Fibroblast of lung (primary cell): ENCODE measurements at regions not wholly inside any gene's neighbourhood (a gene's known extent, or its start where the extent isn't known, plus 50 kb on each side); places are given as distances from the start of the nearest gene placed in this dataset.

Experiments
- EZH2 ChIP-seq: IDR thresholded peaks from 2 replicates; pipeline ENCODE4 v1.5.1; 2012; ENCODE audit warnings: low read length, control low read depth, mild to moderate bottlenecking; ENCODE audit errors: missing control alignments
- TF ChIP-seq, protein P1 (sequence below), 2 donors: IDR thresholded peaks in 1 of 2; conservative IDR thresholded peaks in 1 of 2; 1 replicate in 1 of 2; 2 replicates in 1 of 2; pipeline ENCODE4 v1.5.1; 2011 to 2012; ENCODE audit warnings: low read length in 2 of 2, control low read depth in 1 of 2, inconsistent platforms in 1 of 2, low read depth in 1 of 2, mild to moderate bottlenecking in 1 of 2

DNA sequence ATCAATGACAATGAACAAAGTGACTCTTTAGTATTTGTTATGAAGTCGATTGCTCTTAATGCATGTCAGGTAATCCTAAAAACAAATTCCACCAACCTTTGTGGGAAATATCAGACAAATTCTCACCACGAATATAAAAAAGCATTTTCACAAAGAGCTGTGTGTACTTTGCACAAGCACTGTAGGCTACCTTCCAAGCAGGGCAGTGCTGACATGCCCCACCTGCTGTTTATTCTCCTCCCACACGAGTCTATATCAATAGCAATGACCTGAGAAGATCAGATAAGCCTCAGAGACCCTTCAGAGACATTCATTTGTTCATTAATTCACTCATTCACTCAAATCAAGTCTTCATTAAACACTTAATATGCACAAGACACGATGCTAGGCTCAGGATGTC, 469.1 kb downstream of the ZSWIM6 start:
- TF ChIP-seq, protein P1, sequence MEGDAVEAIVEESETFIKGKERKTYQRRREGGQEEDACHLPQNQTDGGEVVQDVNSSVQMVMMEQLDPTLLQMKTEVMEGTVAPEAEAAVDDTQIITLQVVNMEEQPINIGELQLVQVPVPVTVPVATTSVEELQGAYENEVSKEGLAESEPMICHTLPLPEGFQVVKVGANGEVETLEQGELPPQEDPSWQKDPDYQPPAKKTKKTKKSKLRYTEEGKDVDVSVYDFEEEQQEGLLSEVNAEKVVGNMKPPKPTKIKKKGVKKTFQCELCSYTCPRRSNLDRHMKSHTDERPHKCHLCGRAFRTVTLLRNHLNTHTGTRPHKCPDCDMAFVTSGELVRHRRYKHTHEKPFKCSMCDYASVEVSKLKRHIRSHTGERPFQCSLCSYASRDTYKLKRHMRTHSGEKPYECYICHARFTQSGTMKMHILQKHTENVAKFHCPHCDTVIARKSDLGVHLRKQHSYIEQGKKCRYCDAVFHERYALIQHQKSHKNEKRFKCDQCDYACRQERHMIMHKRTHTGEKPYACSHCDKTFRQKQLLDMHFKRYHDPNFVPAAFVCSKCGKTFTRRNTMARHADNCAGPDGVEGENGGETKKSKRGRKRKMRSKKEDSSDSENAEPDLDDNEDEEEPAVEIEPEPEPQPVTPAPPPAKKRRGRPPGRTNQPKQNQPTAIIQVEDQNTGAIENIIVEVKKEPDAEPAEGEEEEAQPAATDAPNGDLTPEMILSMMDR (conservative IDR thresholded peaks at IDR 0.05 in 1 of 2, IDR thresholded peaks at IDR 0.05 in 1 of 2; ENCODE audit: low read depth in 1 of 2, low read length in 2 of 2), result no peak
- TF ChIP-seq EZH2, result no peak
